Right renal pelvis (tissue), 4 donors: ENCODE measurements at regions not wholly inside any gene's neighbourhood (a gene's known extent, or its start where the extent isn't known, plus 50 kb on each side); places are given as distances from the start of the nearest gene placed in this dataset.
"Not testable (repeated sequence)": the region's sequence is repeated elsewhere in the genome, so short reads cannot be mapped to it uniquely, and the experiment has no call there.

Experiments
- DNase-seq, 4 donors: peaks; one replicate each; pipeline ENCODE4 v3.0.0-alpha.2; 2013; ENCODE audit warnings: low read depth in 4 of 4, low spot score in 3 of 4, missing footprints in 1 of 4

- DNase-seq, result not testable (repeated sequence)
Observed at GRCh38 chr7:32765649-32766251, 125.8 kb downstream of the KBTBD2 start.

- no peak for DNase-seq
Observed at GRCh38 chr7:32765185-32765584, 126.4 kb downstream of the KBTBD2 start.

DNA sequence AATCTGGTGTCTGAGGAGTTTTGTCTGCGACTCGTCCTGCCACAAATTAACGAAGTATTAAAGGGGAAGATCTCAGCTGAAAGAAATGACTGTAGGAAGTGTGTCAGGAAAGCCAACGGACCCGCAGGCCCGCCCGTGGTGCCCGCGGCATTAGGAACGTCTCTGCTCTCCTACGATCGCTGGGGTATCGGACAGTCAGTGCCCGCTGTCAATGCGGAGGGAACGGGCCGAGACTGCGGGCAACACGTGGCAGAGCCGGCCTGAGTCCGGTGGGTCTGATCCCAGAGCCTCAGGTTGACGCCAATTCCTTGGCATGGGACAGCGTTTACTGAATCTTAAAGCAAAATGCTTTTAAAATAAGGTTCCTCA lies 128.7 kb downstream of the KBTBD2 start:
- DNase-seq, result no peak

GRCh38 chr7:32762206-32762924 lies 129.2 kb downstream of the KBTBD2 start:
- DNase-seq, result not testable (repeated sequence)

- DNase-seq, result no peak
Observed at GRCh38 chr7:32761451-32762205, 129.9 kb downstream of the KBTBD2 start.

- DNase-seq, result not testable (repeated sequence)
Observed at GRCh38 chr7:32760755-32761154, 130.8 kb downstream of the KBTBD2 start.

DNA sequence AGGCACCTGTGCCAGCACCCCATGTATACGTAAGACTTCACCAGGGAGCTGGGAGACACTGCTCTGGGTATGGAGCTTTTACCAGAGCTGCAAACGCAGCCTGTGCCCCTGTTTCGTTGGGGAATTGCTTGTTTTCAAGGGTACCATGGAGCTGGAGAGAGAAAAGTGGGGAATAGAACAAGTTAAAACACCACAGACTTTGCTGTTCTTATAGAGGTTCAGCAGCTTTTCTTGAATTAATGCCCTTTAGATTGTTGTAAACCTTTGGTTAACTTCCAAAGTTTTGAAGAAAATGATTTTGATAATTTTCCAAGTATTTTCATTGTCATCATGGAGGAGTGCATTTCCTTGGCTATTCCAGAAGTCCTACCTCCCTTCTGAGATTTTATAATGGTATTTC lies 131.7 kb downstream of the KBTBD2 start:
- DNase-seq, result not testable (repeated sequence)

DNA sequence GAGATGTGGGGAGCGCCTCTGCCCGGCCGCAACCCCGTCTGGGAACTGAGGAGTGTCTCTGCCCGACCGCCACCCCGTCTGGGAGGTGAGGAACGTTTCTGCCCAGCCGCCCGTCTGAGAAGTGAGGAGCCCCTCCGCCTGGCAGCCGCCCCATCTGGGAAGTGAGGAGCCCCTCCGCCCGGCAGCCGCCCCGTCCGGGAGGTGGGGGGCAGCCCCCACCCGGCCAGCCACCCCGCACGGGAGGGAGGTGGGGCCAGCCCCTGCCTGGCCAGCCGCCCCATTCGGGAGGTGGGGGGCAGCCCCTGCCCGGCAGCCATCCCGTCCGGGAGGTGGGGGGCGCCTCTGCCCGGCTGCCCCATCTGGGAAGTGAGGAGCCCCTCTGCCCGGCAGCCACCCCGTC lies 137.7 kb downstream of the KBTBD2 start:
- DNase-seq, result not testable (repeated sequence)

- not testable (repeated sequence) for DNase-seq
Observed at GRCh38 chr7:32748337-32748736, 143.2 kb downstream of the KBTBD2 start.

DNA sequence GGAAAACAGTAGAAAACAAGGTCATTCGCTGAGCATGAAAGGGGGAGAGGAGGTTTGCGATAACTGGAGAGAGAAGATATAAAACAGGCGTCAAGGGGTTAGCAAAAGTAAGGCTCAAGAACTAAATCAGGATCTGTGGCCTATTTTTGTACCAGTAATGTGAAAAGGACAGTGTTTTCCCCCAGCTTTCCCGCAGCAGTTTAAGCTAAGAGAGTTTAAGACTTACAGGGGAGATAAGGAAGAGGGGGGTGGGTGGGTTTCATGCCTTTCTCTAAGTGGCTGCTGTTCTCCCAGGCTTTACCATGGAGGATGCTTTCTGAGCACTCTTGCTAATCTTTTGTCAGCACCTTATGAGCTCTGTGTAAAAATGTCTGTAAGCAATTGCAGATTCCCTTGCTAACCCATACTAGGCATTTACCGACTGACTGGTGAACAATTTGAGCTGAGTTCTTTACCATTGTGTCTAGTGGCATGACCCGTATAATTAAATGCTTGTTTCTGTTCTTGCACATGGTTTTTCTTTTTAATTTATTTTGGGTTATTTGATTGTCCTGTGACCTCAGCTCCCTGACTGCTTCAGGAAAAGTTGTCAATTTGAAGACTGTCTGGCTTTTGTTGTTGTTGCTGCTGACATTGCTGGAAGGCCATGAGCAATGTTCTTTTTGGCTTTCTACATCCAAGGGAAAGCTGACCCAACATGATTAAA lies 144.0 kb downstream of the KBTBD2 start:
- not testable (repeated sequence) for DNase-seq

DNA sequence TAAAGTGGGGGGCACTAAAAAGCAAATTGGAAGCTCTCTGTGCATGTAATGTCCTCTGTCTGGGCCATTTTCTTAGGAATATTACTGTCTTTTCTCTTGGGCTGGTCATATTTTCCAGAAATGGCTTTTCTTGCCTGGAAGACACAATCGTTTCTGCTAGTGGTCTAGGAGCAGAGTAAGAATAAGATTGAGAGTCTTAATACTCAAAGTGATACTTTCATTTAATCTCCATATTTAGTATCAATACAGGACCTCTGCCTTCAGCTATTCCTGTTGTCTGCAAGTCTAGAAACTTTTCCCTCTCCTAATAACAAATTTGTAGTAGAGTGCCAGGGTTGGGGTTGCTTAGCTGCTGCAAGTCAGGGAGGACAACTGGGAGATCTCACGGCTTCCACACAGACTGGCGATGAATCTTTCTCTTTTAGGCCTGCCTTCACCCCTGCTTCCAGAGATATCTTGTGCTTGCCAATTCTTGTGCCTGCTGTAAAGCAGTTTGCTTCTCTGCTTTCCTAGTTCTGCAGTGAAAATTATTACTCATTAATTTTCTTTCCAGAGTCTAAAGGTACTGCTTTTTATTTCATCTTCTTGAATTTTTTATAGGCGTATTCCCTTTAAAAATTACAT lies 149.6 kb downstream of the KBTBD2 start:
- DNase-seq, result not testable (repeated sequence)

GRCh38 chr7:32739749-32740148 lies 151.8 kb downstream of the KBTBD2 start:
- not testable (repeated sequence) for DNase-seq

DNA sequence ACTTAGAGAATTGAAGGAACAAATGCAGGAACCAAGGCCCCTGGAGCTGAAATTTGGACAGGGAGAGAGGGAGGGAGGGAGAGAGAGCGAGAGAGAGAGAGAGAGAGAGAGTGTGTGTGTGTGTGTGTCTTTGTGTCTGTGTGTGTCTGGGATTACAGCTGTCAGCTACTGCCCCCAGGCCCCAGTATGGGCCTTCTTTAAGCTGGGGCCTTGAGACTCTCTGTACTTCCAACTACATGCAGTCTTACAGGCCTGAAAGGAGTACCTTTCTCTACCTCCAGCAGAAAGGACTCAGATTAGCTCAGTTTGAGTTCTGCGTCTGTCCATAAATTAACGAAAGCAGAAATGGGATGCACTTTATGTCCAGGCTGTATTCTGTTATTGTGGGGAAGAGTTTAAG lies 153.2 kb downstream of the KBTBD2 start:
- DNase-seq, result not testable (repeated sequence)

DNA sequence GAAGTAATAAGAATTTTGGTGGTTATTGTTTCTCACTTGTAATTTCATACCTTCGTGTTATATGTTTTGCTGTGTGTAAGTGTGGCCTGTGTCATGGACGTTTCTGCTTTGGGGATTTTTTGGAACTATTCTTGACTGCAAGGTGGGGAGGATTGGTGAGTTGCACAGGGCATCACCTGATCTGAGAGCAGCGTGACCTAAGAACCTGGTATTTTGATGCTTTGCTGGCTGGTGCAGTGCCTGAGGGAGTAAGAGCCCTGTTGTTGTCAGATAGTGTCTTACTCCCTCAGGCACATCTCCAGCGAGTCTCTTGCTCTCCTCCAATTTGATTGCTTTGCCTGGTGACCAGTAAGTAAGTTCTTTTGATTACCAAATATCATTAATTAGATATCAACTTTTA lies 158.8 kb downstream of the KBTBD2 start:
- DNase-seq, result not testable (repeated sequence)

DNA sequence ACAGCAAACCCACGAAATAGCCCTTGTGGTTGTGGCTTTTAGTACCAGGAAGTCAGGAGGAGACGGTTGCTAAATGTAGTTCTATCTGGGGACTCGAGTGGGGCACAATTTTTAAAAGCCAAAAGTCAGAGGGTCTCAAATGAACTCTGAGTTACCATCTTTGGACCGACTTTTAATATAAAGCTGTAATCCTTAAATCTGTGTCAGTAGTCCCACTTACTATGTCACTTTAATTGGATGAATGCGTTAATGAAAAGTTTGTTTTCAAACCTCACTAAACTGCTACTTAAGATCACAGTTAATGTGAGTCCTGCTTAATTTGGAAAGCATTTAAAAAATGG lies 162.3 kb downstream of the KBTBD2 start:
- not testable (repeated sequence) for DNase-seq

GRCh38 chr7:32728412-32729334 lies 162.9 kb downstream of the KBTBD2 start:
- peak in 1 of 4 donors; percentile 41 for DNase-seq

DNA sequence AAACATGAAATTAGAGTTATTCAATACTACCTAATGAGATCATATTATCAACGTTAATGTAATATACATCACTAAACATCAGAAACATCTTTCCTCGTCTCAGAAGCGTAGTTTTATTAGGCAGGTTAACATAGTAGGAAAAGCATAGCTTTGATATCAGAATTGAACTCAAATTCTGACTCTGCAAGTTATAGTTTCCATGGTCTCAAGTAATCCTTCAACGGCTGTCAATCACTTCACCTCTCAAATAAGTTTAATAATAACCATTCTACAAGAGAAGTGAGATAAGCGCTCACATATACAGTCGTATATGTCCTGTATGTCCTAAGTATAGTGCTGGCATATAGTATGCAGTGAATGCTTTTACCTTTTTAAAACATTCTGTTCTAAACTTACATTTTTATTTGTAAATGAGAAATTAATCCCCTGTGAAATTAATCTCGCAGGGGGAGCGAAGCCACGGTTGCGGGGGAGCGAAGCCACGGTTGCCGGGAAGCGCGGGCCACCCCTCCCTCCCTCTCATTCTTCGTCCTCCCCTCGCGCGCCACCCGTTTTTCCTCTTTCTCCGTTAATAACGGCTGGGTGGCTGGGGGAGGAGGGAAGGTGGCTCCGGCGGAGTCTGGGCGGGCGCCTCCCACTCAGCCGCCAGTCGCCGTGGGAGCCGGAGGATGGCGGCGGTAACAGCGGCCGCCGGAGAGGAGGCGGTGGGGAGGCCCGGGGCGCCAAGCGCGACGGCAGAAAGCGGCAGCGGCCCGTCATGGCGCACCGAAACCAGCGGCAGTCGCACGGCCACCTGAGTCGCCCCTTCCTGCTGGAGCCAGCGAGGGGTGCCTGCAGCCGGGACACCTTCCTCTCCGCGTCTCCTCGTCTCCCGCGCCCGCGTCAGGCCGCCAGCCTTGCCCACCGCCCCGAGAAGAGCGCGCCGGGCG lies 163.8 kb downstream of the KBTBD2 start:
- DNase-seq, result peak in 1 of 4 donors; percentile 49

GRCh38 chr7:32722837-32723236 lies 168.7 kb downstream of the KBTBD2 start:
- not testable (repeated sequence) for DNase-seq
